ENCODE measurements at regions not wholly inside any gene's neighbourhood (a gene's known extent, or its start where the extent isn't known, plus 50 kb on each side); places are given as distances from the start of the nearest gene placed in this dataset.

- DNase-seq (ENCODE audit: low spot score) (no peak), ATAC-seq (ENCODE audit: insufficient number of reproducible peaks, low FRiP score, low read depth) (no peak)
- no peak for TF ChIP-seq CTCF (IDR thresholded peaks at IDR 0.05)
Measured at GRCh38 chr3:164818318-164818717, 260.0 kb downstream of the SI start.

GRCh38 chr3:164814106-164814505 lies 264.2 kb downstream of the SI start:
- DNase-seq (ENCODE audit: low spot score), result no peak
- no peak for ATAC-seq (ENCODE audit: insufficient number of reproducible peaks, low FRiP score, low read depth)
- no peaks in the 10 kb centered on the region for H3K36me3 ChIP-seq
- peaks cover 3% of the 10 kb centered on the region for H3K9me3 ChIP-seq
- no peak for TF ChIP-seq CTCF (IDR thresholded peaks at IDR 0.05)
- H3K27ac ChIP-seq, result no peak overlapping the region
- H3K4me3 ChIP-seq, result no peak overlapping the region
- H3K4me1 ChIP-seq (ENCODE audit: control insufficient read depth in 1 of 2, low read depth in 2 of 2), result no peaks in the 10 kb centered on the region
- no peaks in the 10 kb centered on the region for H3K27me3 ChIP-seq (replicated peaks; ENCODE audit: insufficient read depth)

More at GRCh38 chr3:164818318-164818717, 260.0 kb downstream of the SI start:
- Histone ChIP-seq H3K4me1 (ENCODE audit: control insufficient read depth in 1 of 2, low read depth in 2 of 2) (no peaks in the 10 kb centered on the region), H3K36me3 (no peaks in the 10 kb centered on the region), H3K27me3 (replicated peaks; ENCODE audit: insufficient read depth) (no peaks in the 10 kb centered on the region), H3K27ac (no peak overlapping the region), H3K9me3 (peaks cover 3% of the 10 kb centered on the region), H3K4me3 (no peak overlapping the region)

- Histone ChIP-seq H3K27ac (no peak overlapping the region), H3K4me3 (no peak overlapping the region), H3K4me1 (ENCODE audit: control insufficient read depth in 1 of 2, low read depth in 2 of 2) (no peaks in the 10 kb centered on the region), H3K27me3 (replicated peaks; ENCODE audit: insufficient read depth) (no peaks in the 10 kb centered on the region), H3K36me3 (no peaks in the 10 kb centered on the region), H3K9me3 (no peaks in the 10 kb centered on the region)
- DNase-seq (ENCODE audit: low spot score), result no peak
- ATAC-seq (ENCODE audit: insufficient number of reproducible peaks, low FRiP score, low read depth), result no peak
- TF ChIP-seq CTCF (IDR thresholded peaks at IDR 0.05), result no peak
Measured at GRCh38 chr3:164812042-164812441, 266.3 kb downstream of the SI start.

GRCh38 chr3:164806188-164806587 lies 272.1 kb downstream of the SI start:
- Histone ChIP-seq H3K27ac (no peak overlapping the region), H3K4me1 (ENCODE audit: control insufficient read depth in 1 of 2, low read depth in 2 of 2) (no peaks in the 10 kb centered on the region), H3K27me3 (replicated peaks; ENCODE audit: insufficient read depth) (no peaks in the 10 kb centered on the region), H3K9me3 (no peaks in the 10 kb centered on the region), H3K4me3 (no peak overlapping the region), H3K36me3 (no peaks in the 10 kb centered on the region)
- ATAC-seq (ENCODE audit: insufficient number of reproducible peaks, low FRiP score, low read depth) (no peak), DNase-seq (ENCODE audit: low spot score) (no peak)
- no peak for TF ChIP-seq CTCF (IDR thresholded peaks at IDR 0.05)

- no peak overlapping the region for H3K4me3 ChIP-seq
- DNase-seq (ENCODE audit: low spot score) (no peak), ATAC-seq (ENCODE audit: insufficient number of reproducible peaks, low FRiP score, low read depth) (no peak)
- TF ChIP-seq CTCF (IDR thresholded peaks at IDR 0.05), result no peak
- no peak overlapping the region for H3K27ac ChIP-seq
- H3K27me3 ChIP-seq (replicated peaks; ENCODE audit: insufficient read depth), result no peaks in the 10 kb centered on the region
- H3K4me1 ChIP-seq (ENCODE audit: control insufficient read depth in 1 of 2, low read depth in 2 of 2), result no peaks in the 10 kb centered on the region
- no peaks in the 10 kb centered on the region for H3K36me3 ChIP-seq
- H3K9me3 ChIP-seq, result no peaks in the 10 kb centered on the region
Measured at GRCh38 chr3:164794099-164794498, 284.2 kb downstream of the SI start.

Measured in thoracic aorta (tissue), 2 donors.